Parathyroid adenoma (tissue), 2 donors: ENCODE measurements at regions not wholly inside any gene's neighbourhood (a gene's known extent, or its start where the extent isn't known, plus 50 kb on each side); places are given as distances from the start of the nearest gene placed in this dataset.

ENCODE experiments used
- H2AFZ ChIP-seq: fragments of 300-600 bp; sonication (generic); one replicate; pipeline ENCODE4 v1.7.0; 2017; ENCODE audit warnings: antibody characterized with exemption, mild to moderate bottlenecking
- H3K27ac ChIP-seq: fragments of 300-600 bp; sonication (generic); one replicate; pipeline ENCODE4 v1.7.0; 2017
- H3K27me3 ChIP-seq: fragments of 300-600 bp; sonication (generic); one replicate; pipeline ENCODE4 v1.7.0; 2017; ENCODE audit warnings: low read length; ENCODE audit not compliant: control insufficient read depth, insufficient read depth
- H3K36me3 ChIP-seq: fragments of 300-600 bp; sonication (generic); one replicate; pipeline ENCODE4 v1.7.0; 2017; ENCODE audit warnings: low read length; ENCODE audit not compliant: control insufficient read depth, insufficient read depth
- H3K4me1 ChIP-seq: fragments of 300-600 bp; sonication (generic); one replicate; pipeline ENCODE4 v1.7.0; 2017; ENCODE audit warnings: control low read depth
- H3K4me2 ChIP-seq: fragments of 300-600 bp; sonication (generic); one replicate; pipeline ENCODE4 v1.7.0; 2017; ENCODE audit warnings: low read length
- H3K4me3 ChIP-seq: fragments of 300-600 bp; sonication (generic); one replicate; pipeline ENCODE4 v1.7.0; 2017; ENCODE audit warnings: low read depth, low read length
- H3K79me2 ChIP-seq: fragments of 300-600 bp; sonication (generic); one replicate; pipeline ENCODE4 v1.7.0; 2017; ENCODE audit warnings: control low read depth
- H3K9ac ChIP-seq: fragments of 300-600 bp; sonication (generic); one replicate; pipeline ENCODE4 v1.7.0; 2017; ENCODE audit warnings: mild to moderate bottlenecking
- H3K9me3 ChIP-seq: fragments of 300-600 bp; sonication (generic); one replicate; pipeline ENCODE4 v1.7.0; 2017; ENCODE audit warnings: low read length; ENCODE audit not compliant: control insufficient read depth
- CTCF ChIP-seq: fragments of 300-600 bp; sonication (generic); IDR thresholded peaks from one replicate; pipeline ENCODE4 v1.7.0; 2017; ENCODE audit warnings: antibody characterized with exemption, mild to moderate bottlenecking
- donor health status: primary hyperparathyroidism.

GRCh38 chr11:122319691-122320620, 203.9 kb upstream of the BLID start:
- TF ChIP-seq CTCF = no peak
- Histone ChIP-seq H3K9ac (no peak overlapping the region), H3K9me3 (no peaks in the 10 kb centered on the region), H2AFZ (no peak overlapping the region), H3K36me3 (no peaks in the 10 kb centered on the region), H3K79me2 (no peaks in the 10 kb centered on the region), H3K4me2 (no peak overlapping the region), H3K27me3 (no peaks in the 10 kb centered on the region), H3K27ac (no peak overlapping the region), H3K4me3 (no peak overlapping the region), H3K4me1 (no peaks in the 10 kb centered on the region)

GRCh38 chr11:122319085-122319484, 203.1 kb upstream of the BLID start:
- Histone ChIP-seq H3K79me2 (no peaks in the 10 kb centered on the region), H3K27ac (no peak overlapping the region), H3K36me3 (no peaks in the 10 kb centered on the region), H3K27me3 (no peaks in the 10 kb centered on the region), H3K4me1 (no peaks in the 10 kb centered on the region), H3K9me3 (no peaks in the 10 kb centered on the region), H3K4me2 (no peak overlapping the region), H3K9ac (no peak overlapping the region), H3K4me3 (no peak overlapping the region), H2AFZ (no peak overlapping the region)
- TF ChIP-seq CTCF = no peak

- Histone ChIP-seq H3K9ac (no peak overlapping the region), H3K4me2 (no peak overlapping the region), H3K9me3 (no peaks in the 10 kb centered on the region), H3K27me3 (no peaks in the 10 kb centered on the region), H2AFZ (no peak overlapping the region), H3K36me3 (no peaks in the 10 kb centered on the region), H3K79me2 (no peaks in the 10 kb centered on the region), H3K4me1 (no peaks in the 10 kb centered on the region), H3K27ac (no peak overlapping the region), H3K4me3 (no peak overlapping the region)
- no peak for TF ChIP-seq CTCF
Measured at GRCh38 chr11:122317305-122317704, 201.3 kb upstream of the BLID start.

DNA sequence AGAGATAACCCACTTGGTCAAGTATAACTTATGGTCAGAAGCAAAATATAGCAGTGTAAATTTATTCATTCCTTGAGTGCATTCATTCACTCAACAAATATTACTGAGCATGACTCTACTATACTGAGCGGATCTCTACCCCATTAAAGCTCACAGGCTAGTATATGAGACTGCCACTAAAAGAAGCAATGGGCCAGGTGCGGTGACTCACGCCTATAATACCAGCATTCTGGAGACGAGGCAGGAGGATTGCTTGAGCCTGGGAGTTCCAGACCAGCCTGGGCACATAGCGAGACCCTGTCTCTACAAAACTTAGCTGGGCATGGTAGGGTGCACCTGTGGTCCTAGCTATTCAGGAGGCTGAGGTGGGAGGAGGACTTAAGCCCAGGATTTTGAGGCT, 197.6 kb upstream of the BLID start:
- no peak overlapping the region for H3K4me2 ChIP-seq
- no peaks in the 10 kb centered on the region for H3K4me1 ChIP-seq
- no peak overlapping the region for H3K9ac ChIP-seq
- no peaks in the 10 kb centered on the region for H3K79me2 ChIP-seq
- H3K4me3 ChIP-seq = no peak overlapping the region
- H3K9me3 ChIP-seq = no peaks in the 10 kb centered on the region
- TF ChIP-seq CTCF = no peak
- H3K27me3 ChIP-seq = no peaks in the 10 kb centered on the region
- no peaks in the 10 kb centered on the region for H3K36me3 ChIP-seq
- no peak overlapping the region for H2AFZ ChIP-seq
- H3K27ac ChIP-seq = no peak overlapping the region
